ENCODE measurements at regions not wholly inside any gene's neighbourhood (a gene's known extent, or its start where the extent isn't known, plus 50 kb on each side); places are given as distances from the start of the nearest gene placed in this dataset.

DNA sequence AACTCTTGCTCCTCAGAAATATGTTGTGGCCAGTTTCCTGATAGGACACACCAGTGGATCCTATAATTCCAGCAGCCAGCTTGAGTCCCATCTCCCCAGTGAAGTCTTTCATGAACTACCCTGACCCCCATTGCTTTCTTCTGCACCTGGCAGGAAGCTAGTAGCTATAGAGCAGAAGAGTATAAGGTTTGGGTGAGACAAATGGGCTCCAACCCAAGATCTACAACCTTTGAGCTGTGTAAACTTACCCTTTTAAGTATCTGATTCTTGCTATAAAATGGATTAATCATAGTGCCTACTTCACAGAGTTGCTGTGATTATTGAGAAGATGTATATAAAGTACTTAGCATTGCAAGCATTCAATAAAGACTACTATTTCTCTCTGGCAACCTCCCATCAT, 396.9 kb upstream of the CADM1 start:
- no peak for TF ChIP-seq EZH2 (IDR thresholded peaks at IDR 0.05; ENCODE audit: low read depth, unreplicated experiment)
- TF ChIP-seq, protein P1, sequence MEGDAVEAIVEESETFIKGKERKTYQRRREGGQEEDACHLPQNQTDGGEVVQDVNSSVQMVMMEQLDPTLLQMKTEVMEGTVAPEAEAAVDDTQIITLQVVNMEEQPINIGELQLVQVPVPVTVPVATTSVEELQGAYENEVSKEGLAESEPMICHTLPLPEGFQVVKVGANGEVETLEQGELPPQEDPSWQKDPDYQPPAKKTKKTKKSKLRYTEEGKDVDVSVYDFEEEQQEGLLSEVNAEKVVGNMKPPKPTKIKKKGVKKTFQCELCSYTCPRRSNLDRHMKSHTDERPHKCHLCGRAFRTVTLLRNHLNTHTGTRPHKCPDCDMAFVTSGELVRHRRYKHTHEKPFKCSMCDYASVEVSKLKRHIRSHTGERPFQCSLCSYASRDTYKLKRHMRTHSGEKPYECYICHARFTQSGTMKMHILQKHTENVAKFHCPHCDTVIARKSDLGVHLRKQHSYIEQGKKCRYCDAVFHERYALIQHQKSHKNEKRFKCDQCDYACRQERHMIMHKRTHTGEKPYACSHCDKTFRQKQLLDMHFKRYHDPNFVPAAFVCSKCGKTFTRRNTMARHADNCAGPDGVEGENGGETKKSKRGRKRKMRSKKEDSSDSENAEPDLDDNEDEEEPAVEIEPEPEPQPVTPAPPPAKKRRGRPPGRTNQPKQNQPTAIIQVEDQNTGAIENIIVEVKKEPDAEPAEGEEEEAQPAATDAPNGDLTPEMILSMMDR (conservative IDR thresholded peaks at IDR 0.05; ENCODE audit: low read depth in 2 of 2), result no peak
- TF ChIP-seq POLR2AphosphoS5 (IDR thresholded peaks at IDR 0.05; ENCODE audit: low read depth), result no peak
- no peak for TF ChIP-seq EZH2phosphoT487 (IDR thresholded peaks at IDR 0.05; ENCODE audit: unreplicated experiment)
- TF ChIP-seq, protein P2, sequence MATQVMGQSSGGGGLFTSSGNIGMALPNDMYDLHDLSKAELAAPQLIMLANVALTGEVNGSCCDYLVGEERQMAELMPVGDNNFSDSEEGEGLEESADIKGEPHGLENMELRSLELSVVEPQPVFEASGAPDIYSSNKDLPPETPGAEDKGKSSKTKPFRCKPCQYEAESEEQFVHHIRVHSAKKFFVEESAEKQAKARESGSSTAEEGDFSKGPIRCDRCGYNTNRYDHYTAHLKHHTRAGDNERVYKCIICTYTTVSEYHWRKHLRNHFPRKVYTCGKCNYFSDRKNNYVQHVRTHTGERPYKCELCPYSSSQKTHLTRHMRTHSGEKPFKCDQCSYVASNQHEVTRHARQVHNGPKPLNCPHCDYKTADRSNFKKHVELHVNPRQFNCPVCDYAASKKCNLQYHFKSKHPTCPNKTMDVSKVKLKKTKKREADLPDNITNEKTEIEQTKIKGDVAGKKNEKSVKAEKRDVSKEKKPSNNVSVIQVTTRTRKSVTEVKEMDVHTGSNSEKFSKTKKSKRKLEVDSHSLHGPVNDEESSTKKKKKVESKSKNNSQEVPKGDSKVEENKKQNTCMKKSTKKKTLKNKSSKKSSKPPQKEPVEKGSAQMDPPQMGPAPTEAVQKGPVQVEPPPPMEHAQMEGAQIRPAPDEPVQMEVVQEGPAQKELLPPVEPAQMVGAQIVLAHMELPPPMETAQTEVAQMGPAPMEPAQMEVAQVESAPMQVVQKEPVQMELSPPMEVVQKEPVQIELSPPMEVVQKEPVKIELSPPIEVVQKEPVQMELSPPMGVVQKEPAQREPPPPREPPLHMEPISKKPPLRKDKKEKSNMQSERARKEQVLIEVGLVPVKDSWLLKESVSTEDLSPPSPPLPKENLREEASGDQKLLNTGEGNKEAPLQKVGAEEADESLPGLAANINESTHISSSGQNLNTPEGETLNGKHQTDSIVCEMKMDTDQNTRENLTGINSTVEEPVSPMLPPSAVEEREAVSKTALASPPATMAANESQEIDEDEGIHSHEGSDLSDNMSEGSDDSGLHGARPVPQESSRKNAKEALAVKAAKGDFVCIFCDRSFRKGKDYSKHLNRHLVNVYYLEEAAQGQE (IDR thresholded peaks at IDR 0.05; ENCODE audit: unreplicated experiment), result no peak
- TF ChIP-seq ZNF114 (CRISPR knock-in tag; IDR thresholded peaks at IDR 0.05), result no peak
- no peak for TF ChIP-seq NANOG (IDR thresholded peaks at IDR 0.05; ENCODE audit: borderline replicate concordance)
